ENCODE measurements at regions not wholly inside any gene's neighbourhood (a gene's known extent, or its start where the extent isn't known, plus 50 kb on each side); places are given as distances from the start of the nearest gene placed in this dataset.

GRCh38 chr2:194090251-194090905 is 1566.6 kb upstream of the SLC39A10 start (continued):
- TF ChIP-seq E2F5 (CRISPR knock-in tag; IDR thresholded peaks at IDR 0.05) = no peak
- TF ChIP-seq TCF7 (CRISPR knock-in tag; IDR thresholded peaks at IDR 0.05; ENCODE audit: low read depth) = no peak
- TF ChIP-seq RELA (CRISPR knock-in tag; IDR thresholded peaks at IDR 0.05; ENCODE audit: borderline replicate concordance) = no peak
- no peak for TF ChIP-seq FOXP4 (CRISPR knock-in tag; IDR thresholded peaks at IDR 0.05)
- no peak for TF ChIP-seq ARID4B (CRISPR knock-in tag; IDR thresholded peaks at IDR 0.05; ENCODE audit: borderline replicate concordance)
- TF ChIP-seq ZMAT4 (CRISPR knock-in tag; IDR thresholded peaks at IDR 0.05) = no peak
- TF ChIP-seq ATF2 (CRISPR knock-in tag; IDR thresholded peaks at IDR 0.05; ENCODE audit: borderline replicate concordance, low read depth) = no peak
- no peak for TF ChIP-seq ZNF281 (CRISPR knock-in tag; IDR thresholded peaks at IDR 0.05)
- TF ChIP-seq ZSCAN18 (CRISPR knock-in tag; IDR thresholded peaks at IDR 0.05) = no peak
- TF ChIP-seq CBFB (CRISPR knock-in tag; IDR thresholded peaks at IDR 0.05; ENCODE audit: low read depth) = no peak
- TF ChIP-seq NFATC4 (CRISPR knock-in tag; IDR thresholded peaks at IDR 0.05) = no peak
- TF ChIP-seq ZBTB43 (CRISPR knock-in tag; IDR thresholded peaks at IDR 0.05) = no peak
- no peak for TF ChIP-seq SMAD4 (CRISPR knock-in tag; IDR thresholded peaks at IDR 0.05)
- TF ChIP-seq ZNF138 (CRISPR knock-in tag; conservative IDR thresholded peaks at IDR 0.05) = no peak

Measured in WTC11 (cell line).